ENCODE measurements at regions not wholly inside any gene's neighbourhood (a gene's known extent, or its start where the extent isn't known, plus 50 kb on each side); places are given as distances from the start of the nearest gene placed in this dataset.

GRCh38 chr1:219397511-219397910 lies 215.4 kb downstream of the ZC3H11B start:
- Mint-ChIP-seq H3K4me3 (no peak overlapping the region), H3K4me1 (no peaks in the 10 kb centered on the region), H3K27me3 (ENCODE audit: low read depth in 2 of 2) (no peaks in the 10 kb centered on the region), H3K9me3 (peaks cover 7 to 12% of the 10 kb centered on the region in 2 donors), H3K36me3 (peaks cover 8% of the 10 kb centered on the region), H3K27ac (no peak overlapping the region)
- H3K4me1 ChIP-seq (ENCODE audit: control insufficient read depth, insufficient read depth, low read length): no peaks in the 10 kb centered on the region
- no peaks in the 10 kb centered on the region for H3K36me3 ChIP-seq (ENCODE audit: control insufficient read depth, insufficient read depth, low read length)
- WGBS (ENCODE audit: insufficient coverage): 25% methylated on average over 1 of the region's 1 CpG
- H3K27me3 ChIP-seq (ENCODE audit: control insufficient read depth, insufficient read depth, low read length): no peaks in the 10 kb centered on the region
- DNase-seq (no peak), ATAC-seq (no peak)
- TF ChIP-seq CTCF (IDR thresholded peaks at IDR 0.05): no peak
- H3K9me3 ChIP-seq (ENCODE audit: control insufficient read depth, insufficient read depth, low read length): peaks cover 5% of the 10 kb centered on the region
- no peak overlapping the region for H3K4me3 ChIP-seq (ENCODE audit: low read length)
- intact Hi-C loops (cut with micrococcal nuclease): no loop called here
- no peak overlapping the region for H3K27ac ChIP-seq (ENCODE audit: low read length)

GRCh38 chr1:219391297-219391696 lies 217.6 kb downstream of the LYPLAL1 start:
- Histone ChIP-seq H3K4me3 (ENCODE audit: low read length) (no peak overlapping the region), H3K27ac (ENCODE audit: low read length) (no peak overlapping the region)
- H3K27ac Mint-ChIP-seq: no peak overlapping the region

GRCh38 chr1:219387211-219387610 lies 213.5 kb downstream of the LYPLAL1 start:
- H3K4me3 Mint-ChIP-seq: no peak overlapping the region
- no CpG with 5 or more reads among the region's 1 CpG for WGBS (ENCODE audit: insufficient coverage)
- H3K36me3 ChIP-seq (ENCODE audit: control insufficient read depth, insufficient read depth, low read length): no peaks in the 10 kb centered on the region
- no peaks in the 10 kb centered on the region for H3K36me3 Mint-ChIP-seq
- H3K27ac ChIP-seq (ENCODE audit: low read length): no peak overlapping the region
- TF ChIP-seq CTCF (IDR thresholded peaks at IDR 0.05): no peak
- H3K27me3 ChIP-seq (ENCODE audit: control insufficient read depth, insufficient read depth, low read length): no peaks in the 10 kb centered on the region
- intact Hi-C loops (cut with micrococcal nuclease): loop anchor here (10.0 kb wide), 1 partner anchor 182 kb away; no protein-coding TSS in a partner anchor
- H3K27ac Mint-ChIP-seq: no peak overlapping the region
- H3K27me3 Mint-ChIP-seq (ENCODE audit: low read depth in 2 of 2): no peaks in the 10 kb centered on the region
- no peaks in the 10 kb centered on the region for H3K9me3 ChIP-seq (ENCODE audit: control insufficient read depth, insufficient read depth, low read length)
- peaks cover 0 to 3% of the 10 kb centered on the region in 2 donors for H3K4me1 Mint-ChIP-seq
- no peaks in the 10 kb centered on the region for H3K4me1 ChIP-seq (ENCODE audit: control insufficient read depth, insufficient read depth, low read length)
- no peak for ATAC-seq
- no peak overlapping the region for H3K4me3 ChIP-seq (ENCODE audit: low read length)
- DNase-seq: no peak
- H3K9me3 Mint-ChIP-seq: no peaks in the 10 kb centered on the region

More at GRCh38 chr1:219391297-219391696, 217.6 kb downstream of the LYPLAL1 start:
- H3K36me3 ChIP-seq (ENCODE audit: control insufficient read depth, insufficient read depth, low read length): no peaks in the 10 kb centered on the region
- no peaks in the 10 kb centered on the region for H3K27me3 Mint-ChIP-seq (ENCODE audit: low read depth in 2 of 2)
- peaks cover 5% of the 10 kb centered on the region for H3K9me3 ChIP-seq (ENCODE audit: control insufficient read depth, insufficient read depth, low read length)
- no peaks in the 10 kb centered on the region for H3K36me3 Mint-ChIP-seq
- no peak for TF ChIP-seq CTCF (IDR thresholded peaks at IDR 0.05)
- peaks cover 0 to 3% of the 10 kb centered on the region in 2 donors for H3K4me1 Mint-ChIP-seq
- H3K4me1 ChIP-seq (ENCODE audit: control insufficient read depth, insufficient read depth, low read length): no peaks in the 10 kb centered on the region
- intact Hi-C loops (cut with micrococcal nuclease): no loop called here
- H3K9me3 Mint-ChIP-seq: peaks cover 3 to 5% of the 10 kb centered on the region in 2 donors
- H3K4me3 Mint-ChIP-seq: no peak overlapping the region
- DNase-seq (no peak), ATAC-seq (no peak)
- H3K27me3 ChIP-seq (ENCODE audit: control insufficient read depth, insufficient read depth, low read length): no peaks in the 10 kb centered on the region

- Histone ChIP-seq H3K4me1 (ENCODE audit: control insufficient read depth, insufficient read depth, low read length) (no peaks in the 10 kb centered on the region), H3K27me3 (ENCODE audit: control insufficient read depth, insufficient read depth, low read length) (no peaks in the 10 kb centered on the region), H3K27ac (ENCODE audit: low read length) (no peak overlapping the region), H3K9me3 (ENCODE audit: control insufficient read depth, insufficient read depth, low read length) (no peaks in the 10 kb centered on the region), H3K4me3 (ENCODE audit: low read length) (no peak overlapping the region), H3K36me3 (ENCODE audit: control insufficient read depth, insufficient read depth, low read length) (no peaks in the 10 kb centered on the region)
- H3K4me3 Mint-ChIP-seq: no peak overlapping the region
- H3K9me3 Mint-ChIP-seq: no peaks in the 10 kb centered on the region
- H3K27ac Mint-ChIP-seq: no peak overlapping the region
- TF ChIP-seq CTCF (IDR thresholded peaks at IDR 0.05): peak; percentile 33
- intact Hi-C loops (cut with micrococcal nuclease): loop anchor here (10.0 kb wide), 1 partner anchor 181 kb away; no protein-coding TSS in a partner anchor
- H3K4me1 Mint-ChIP-seq: no peaks in the 10 kb centered on the region
- DNase-seq (peak in 1 of 2 donors; percentile 36), ATAC-seq (peak in 1 of 3 donors; percentile 56)
- H3K27me3 Mint-ChIP-seq (ENCODE audit: low read depth in 2 of 2): no peaks in the 10 kb centered on the region
- WGBS (ENCODE audit: insufficient coverage): 83% methylated on average over 3 of the region's 3 CpGs
- H3K36me3 Mint-ChIP-seq: no peaks in the 10 kb centered on the region
Measured at GRCh38 chr1:219385787-219386427, 212.2 kb downstream of the LYPLAL1 start.

All from natural killer cell (primary cell).